Stomach (tissue), 4 donors: ENCODE measurements at regions not wholly inside any gene's neighbourhood (a gene's known extent, or its start where the extent isn't known, plus 50 kb on each side); places are given as distances from the start of the nearest gene placed in this dataset.

Source experiments
- CTCF ChIP-seq, 7 experiments: fragments of 450-650 bp in 4 of 7; fragments of 200-600 bp in 3 of 7; sonication (generic) in 3 of 7; IDR thresholded peaks; one replicate each; pipeline ENCODE4 v1.5.1; 2016 to 2019; ENCODE audit warnings: antibody characterized with exemption in 7 of 7, control low read depth in 2 of 7, mild to moderate bottlenecking in 1 of 7
- POLR2A ChIP-seq, 4 donors: fragments of 450-650 bp; IDR thresholded peaks; one replicate each; pipeline ENCODE4 v1.6.1; 2016; ENCODE audit warnings: antibody characterized with exemption in 4 of 4, control low read depth in 2 of 4, mild to moderate bottlenecking in 1 of 4, moderate library complexity in 1 of 4
- POLR2AphosphoS5 ChIP-seq, 3 donors: sonication (generic); formaldehyde crosslinking; IDR thresholded peaks; one replicate each; pipeline ENCODE4 v1.6.1; 2016; ENCODE audit warnings: antibody characterized with exemption in 3 of 3

GRCh38 chr12:3961591-3961990 is 88.4 kb upstream of the PARP11 start:
- TF ChIP-seq POLR2AphosphoS5 (IDR thresholded peaks at IDR 0.05) (no peak), CTCF (IDR thresholded peaks at IDR 0.05) (no peak), POLR2A (IDR thresholded peaks at IDR 0.05) (no peak)
